Fibroblast of pulmonary artery (primary cell): ENCODE measurements at regions not wholly inside any gene's neighbourhood (a gene's known extent, or its start where the extent isn't known, plus 50 kb on each side); places are given as distances from the start of the nearest gene placed in this dataset.
A peak's percentile ranks its signal among the peaks of the same experiment; 100 is the strongest.
"Not testable (repeated sequence)": the region's sequence is repeated elsewhere in the genome, so short reads cannot be mapped to it uniquely, and the experiment has no call there.

Experiments
- DNase-seq: peaks from one replicate; pipeline ENCODE4 v3.0.0-alpha.2; 2010; ENCODE audit warnings: low read depth
- H3K4me3 ChIP-seq: replicated peaks from 2 replicates; pipeline ENCODE4 v1.5.1; 2011; ENCODE audit warnings: low read depth, mild to moderate bottlenecking, control low read depth, low read length, moderate library complexity
- TF ChIP-seq, protein P1 (sequence below): IDR thresholded peaks from 2 replicates; pipeline ENCODE4 v1.5.1; 2011; ENCODE audit warnings: mild to moderate bottlenecking, control low read depth, low read length, inconsistent platforms; ENCODE audit errors: missing control alignments

DNA sequence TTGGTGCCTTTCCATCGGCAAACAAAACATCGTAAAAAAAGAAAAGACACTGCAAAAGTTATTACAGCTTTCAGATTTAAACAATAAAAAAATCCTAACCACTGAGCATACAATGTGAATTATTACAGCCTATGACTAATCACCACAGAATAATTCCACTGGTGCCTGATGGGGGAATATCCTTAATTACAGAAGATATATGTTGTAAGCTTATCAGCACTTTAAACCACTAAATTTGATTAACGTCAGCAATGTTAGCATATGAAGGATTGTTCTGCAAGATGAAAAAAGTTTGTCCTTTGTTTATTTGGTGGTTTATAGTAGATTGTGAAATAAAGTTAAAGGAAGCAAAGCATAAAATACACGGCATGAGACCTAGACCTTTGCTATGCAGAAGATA lies 210.2 kb upstream of the ADAMTS3 start:
- DNase-seq = peak; percentile 45
- no peak overlapping the region for H3K4me3 ChIP-seq
- TF ChIP-seq, protein P1, sequence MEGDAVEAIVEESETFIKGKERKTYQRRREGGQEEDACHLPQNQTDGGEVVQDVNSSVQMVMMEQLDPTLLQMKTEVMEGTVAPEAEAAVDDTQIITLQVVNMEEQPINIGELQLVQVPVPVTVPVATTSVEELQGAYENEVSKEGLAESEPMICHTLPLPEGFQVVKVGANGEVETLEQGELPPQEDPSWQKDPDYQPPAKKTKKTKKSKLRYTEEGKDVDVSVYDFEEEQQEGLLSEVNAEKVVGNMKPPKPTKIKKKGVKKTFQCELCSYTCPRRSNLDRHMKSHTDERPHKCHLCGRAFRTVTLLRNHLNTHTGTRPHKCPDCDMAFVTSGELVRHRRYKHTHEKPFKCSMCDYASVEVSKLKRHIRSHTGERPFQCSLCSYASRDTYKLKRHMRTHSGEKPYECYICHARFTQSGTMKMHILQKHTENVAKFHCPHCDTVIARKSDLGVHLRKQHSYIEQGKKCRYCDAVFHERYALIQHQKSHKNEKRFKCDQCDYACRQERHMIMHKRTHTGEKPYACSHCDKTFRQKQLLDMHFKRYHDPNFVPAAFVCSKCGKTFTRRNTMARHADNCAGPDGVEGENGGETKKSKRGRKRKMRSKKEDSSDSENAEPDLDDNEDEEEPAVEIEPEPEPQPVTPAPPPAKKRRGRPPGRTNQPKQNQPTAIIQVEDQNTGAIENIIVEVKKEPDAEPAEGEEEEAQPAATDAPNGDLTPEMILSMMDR = no peak

DNA sequence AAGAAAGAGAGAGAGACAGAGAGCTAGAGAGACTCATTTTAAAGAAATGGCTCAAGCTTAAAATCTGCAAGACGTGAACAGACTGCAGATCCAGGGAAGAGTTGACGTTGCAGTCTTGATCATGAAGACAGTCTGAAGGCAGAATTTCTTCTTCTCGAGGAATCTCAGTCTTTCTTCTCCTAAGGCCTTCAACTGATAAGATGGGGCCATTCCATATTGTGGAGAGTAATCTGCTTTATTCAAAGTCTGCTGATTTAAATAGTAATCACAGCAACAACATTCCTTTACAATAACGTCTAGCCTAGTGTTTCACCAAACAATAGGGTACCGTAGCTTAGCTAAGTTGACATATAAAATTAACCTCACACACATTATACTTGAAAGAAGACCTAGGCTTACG lies 208.4 kb upstream of the ADAMTS3 start:
- TF ChIP-seq, protein P1 = no peak
- DNase-seq = no peak
- H3K4me3 ChIP-seq = no peak overlapping the region

DNA sequence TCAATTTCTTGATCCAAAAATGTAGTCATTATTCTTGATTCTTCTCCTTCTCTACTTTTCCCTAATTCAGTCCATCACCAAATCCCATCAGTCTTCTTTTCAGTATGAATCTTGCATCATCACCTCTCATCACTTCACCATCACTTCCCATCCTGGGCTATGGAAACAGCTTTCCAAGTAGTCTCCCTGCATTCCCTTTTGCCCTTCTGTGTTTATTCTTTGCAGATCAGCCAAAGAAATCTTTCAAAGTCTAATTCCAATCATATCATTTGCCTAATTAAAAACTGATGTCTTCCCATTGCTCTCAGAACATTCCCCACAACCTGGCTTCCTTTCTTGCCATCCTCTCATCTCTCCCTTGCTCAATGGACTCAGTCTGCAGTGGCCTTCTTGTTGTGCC lies 201.7 kb upstream of the ADAMTS3 start:
- TF ChIP-seq, protein P1 = no peak
- no peak overlapping the region for H3K4me3 ChIP-seq
- DNase-seq = no peak

DNA sequence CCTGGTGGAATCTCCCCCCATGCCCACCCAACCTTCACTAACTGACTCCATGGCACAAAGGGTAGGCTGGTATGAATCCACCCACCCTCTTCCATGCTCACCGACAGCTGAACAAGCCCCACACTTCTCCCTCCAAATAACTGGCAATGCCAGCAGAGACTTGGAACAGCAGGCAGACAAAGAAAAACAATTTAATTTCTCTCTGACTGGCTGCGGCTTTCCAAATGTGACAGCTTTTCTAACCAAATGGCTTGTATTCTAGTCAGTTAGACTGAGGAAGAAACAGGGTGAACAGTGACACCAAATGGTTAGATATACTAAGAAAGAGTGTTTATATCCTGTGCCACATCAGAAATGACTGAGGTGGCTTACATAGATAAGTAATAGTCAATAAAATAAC lies 199.3 kb upstream of the ADAMTS3 start:
- H3K4me3 ChIP-seq = no peak overlapping the region
- DNase-seq = no peak
- TF ChIP-seq, protein P1 = no peak

DNA sequence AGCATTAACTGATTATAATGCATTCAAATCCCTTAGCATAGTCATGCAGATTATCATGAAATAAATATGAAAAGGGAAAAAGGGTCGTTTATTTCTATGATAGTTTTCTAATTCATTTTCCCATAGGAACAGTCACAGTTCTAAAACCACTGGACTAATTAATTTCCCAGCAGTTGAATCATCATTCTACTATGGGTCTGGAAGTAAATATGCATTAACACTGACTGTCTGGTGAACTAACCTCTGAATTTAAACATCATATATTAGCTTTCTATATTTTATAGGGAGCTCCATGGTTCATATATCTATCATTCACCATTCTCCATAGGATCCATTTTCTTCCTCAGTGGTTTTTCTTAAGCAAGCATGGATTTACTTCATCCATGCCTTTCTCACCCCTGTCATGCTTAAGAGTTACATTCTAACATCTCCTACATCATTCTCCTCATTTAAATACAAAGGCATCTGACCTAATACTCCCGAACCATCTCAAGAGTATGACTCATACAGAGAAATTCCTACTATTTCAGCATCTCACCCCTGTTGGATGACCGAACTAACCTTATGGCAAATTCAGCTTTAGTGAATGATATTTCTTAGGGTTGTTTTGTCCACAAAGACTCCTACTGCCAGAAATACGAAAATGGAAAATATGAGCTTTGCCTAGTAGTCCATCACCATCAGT lies 198.7 kb upstream of the ADAMTS3 start:
- H3K4me3 ChIP-seq = no peak overlapping the region
- DNase-seq = peak; percentile 96
- TF ChIP-seq, protein P1 = no peak

DNA sequence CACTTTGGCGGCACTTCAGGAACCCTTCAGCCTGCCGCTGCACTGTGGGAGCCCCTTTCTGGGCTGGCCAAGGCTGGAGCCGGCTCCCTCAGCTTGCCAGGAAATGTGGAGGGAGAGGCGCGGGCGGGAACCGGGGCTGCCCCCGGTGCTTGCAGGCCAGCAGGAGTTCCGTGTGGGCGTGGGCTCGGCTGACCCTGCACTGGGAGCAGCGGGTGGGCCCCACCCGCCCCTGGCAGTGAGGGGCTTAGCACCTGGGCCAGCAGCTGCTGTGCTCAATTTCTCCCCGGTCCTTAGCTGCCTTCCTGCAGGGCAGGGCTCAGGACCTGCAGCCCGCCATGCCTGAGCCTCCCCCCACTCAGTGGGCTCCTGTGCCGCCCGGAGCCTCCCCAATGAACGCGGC lies 196.8 kb upstream of the ADAMTS3 start:
- not testable (repeated sequence) for H3K4me3 ChIP-seq, DNase-seq

DNA sequence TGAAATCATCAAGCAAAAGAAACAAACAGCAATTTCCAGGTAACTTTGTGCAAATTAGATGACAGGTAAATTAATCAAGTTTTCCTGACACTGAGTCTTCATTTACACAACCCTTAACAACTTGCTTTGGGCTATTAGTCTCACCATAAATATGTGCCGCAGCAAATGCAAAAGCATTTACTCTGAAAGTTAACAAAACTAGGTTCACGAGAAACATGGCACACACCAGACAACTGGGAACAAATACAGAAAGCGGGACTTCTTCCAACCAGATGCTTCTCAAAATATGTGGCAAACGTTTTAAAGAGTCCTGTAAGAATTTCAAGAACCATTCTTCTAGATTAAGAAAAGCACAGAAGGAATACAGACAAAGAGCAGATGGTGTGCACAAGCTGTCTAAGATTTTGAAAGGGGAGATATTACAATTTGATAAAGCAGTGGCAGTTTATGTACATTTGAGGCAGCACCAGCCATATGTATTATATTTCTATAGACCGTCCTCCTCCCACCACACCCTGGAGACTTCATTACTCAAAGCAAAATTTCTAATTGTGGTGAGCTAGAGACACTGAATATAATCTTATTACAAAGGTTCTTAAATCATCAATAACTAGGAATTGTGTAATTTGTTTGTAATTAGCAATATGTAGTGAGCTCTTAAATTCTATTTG lies 192.5 kb upstream of the ADAMTS3 start:
- H3K4me3 ChIP-seq = no peak overlapping the region
- DNase-seq = no peak
- TF ChIP-seq, protein P1 = no peak

DNA sequence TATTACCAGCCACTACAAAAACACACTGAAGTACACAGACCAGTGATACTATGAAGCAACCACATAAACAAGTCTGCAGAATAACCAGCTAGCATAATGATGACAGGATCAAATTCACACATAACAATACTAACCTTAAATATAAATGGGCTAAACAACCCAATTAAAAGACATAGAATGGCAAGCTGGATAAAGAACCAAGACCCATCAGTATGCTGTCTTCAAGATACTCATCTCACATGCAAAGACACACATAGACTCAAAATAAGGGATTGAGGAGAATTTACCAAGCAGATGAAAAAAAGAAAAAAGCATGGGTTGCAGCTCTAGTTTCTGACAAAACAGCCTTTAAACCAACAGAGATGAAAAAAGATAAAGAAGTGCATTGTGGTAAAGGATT lies 184.4 kb upstream of the ADAMTS3 start:
- H3K4me3 ChIP-seq, DNase-seq: not testable (repeated sequence)
